LoVo (cell line): ENCODE measurements at regions not wholly inside any gene's neighbourhood (a gene's known extent, or its start where the extent isn't known, plus 50 kb on each side); places are given as distances from the start of the nearest gene placed in this dataset.

Experiments used
- DNase-seq: peaks from one replicate; pipeline ENCODE4 v3.0.0-alpha.2; 2016; ENCODE audit warnings: low spot score

- DNase-seq, result no peak
Observed at GRCh38 chr19:31804668-31805067, 455.4 kb upstream of the TSHZ3 start.

GRCh38 chr19:31810536-31811109 lies 461.4 kb upstream of the TSHZ3 start:
- no peak for DNase-seq

GRCh38 chr19:31817971-31818797 lies 468.9 kb upstream of the TSHZ3 start:
- no peak for DNase-seq

GRCh38 chr19:31818798-31819105 lies 469.5 kb upstream of the TSHZ3 start:
- DNase-seq, result no peak

- no peak for DNase-seq
Observed at GRCh38 chr19:31819837-31820236, 470.6 kb upstream of the TSHZ3 start.

- no peak for DNase-seq
Observed at GRCh38 chr19:31821346-31821745, 472.1 kb upstream of the TSHZ3 start.

- no peak for DNase-seq
Observed at GRCh38 chr19:31825134-31826094, 476.2 kb upstream of the TSHZ3 start.

GRCh38 chr19:31826325-31826724 lies 477.1 kb upstream of the TSHZ3 start:
- DNase-seq, result no peak

GRCh38 chr19:31831421-31832175 lies 482.4 kb upstream of the TSHZ3 start:
- no peak for DNase-seq

- no peak for DNase-seq
Observed at GRCh38 chr19:31832176-31832548, 482.9 kb upstream of the TSHZ3 start.

- DNase-seq, result no peak
Observed at GRCh38 chr19:31834070-31834469, 484.8 kb upstream of the TSHZ3 start.

GRCh38 chr19:31838163-31838815 lies 489.1 kb upstream of the TSHZ3 start:
- no peak for DNase-seq

- DNase-seq, result no peak
Observed at GRCh38 chr19:31840371-31840770, 491.1 kb upstream of the TSHZ3 start.

GRCh38 chr19:31841755-31842154 lies 492.5 kb upstream of the TSHZ3 start:
- no peak for DNase-seq

GRCh38 chr19:31863122-31863521 lies 482.3 kb upstream of the ZNF507 start:
- no peak for DNase-seq

- no peak for DNase-seq
Observed at GRCh38 chr19:31874313-31874712, 471.1 kb upstream of the ZNF507 start.

GRCh38 chr19:31875591-31875990 lies 469.8 kb upstream of the ZNF507 start:
- no peak for DNase-seq

- DNase-seq, result no peak
Observed at GRCh38 chr19:31880283-31880682, 465.1 kb upstream of the ZNF507 start.

GRCh38 chr19:31881988-31882387 lies 463.4 kb upstream of the ZNF507 start:
- DNase-seq, result no peak

- no peak for DNase-seq
Observed at GRCh38 chr19:31882709-31883108, 462.7 kb upstream of the ZNF507 start.

- no peak for DNase-seq
Observed at GRCh38 chr19:31883296-31883990, 462.0 kb upstream of the ZNF507 start.
